ENCODE measurements at regions not wholly inside any gene's neighbourhood (a gene's known extent, or its start where the extent isn't known, plus 50 kb on each side); places are given as distances from the start of the nearest gene placed in this dataset.

DNA sequence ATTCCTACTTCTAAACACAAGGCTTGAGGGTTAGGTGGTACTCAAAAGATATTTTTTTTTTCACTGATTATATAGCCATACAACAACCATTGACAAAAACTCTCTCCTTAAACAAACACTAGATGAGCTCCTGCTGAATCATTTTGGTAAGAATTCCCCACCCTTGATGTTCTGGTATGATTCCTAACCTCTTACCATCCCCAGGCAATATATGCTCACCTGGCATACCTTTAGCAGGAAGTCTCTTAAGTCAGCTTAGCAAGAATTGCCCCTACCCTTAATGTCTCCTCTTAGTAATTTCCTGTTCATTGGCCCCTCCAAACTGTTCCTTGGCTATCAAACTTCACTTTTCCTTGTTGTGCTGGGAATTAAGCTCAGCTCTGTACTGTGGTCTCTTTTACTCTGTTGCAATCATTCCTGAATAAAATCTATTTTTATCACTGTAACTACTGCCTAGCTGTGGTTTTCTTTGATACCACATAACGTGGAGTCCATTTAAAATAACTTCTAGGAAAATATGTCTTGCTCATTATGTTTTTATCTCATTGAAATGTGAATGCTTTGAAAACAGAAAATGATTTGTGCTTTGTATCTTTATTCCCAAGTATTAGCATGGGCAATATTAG lies 712.6 kb downstream of the SLC16A7 start:
- no peaks in the 10 kb centered on the region for H3K27me3 Mint-ChIP-seq (ENCODE audit: low read depth)
- H3K4me1 Mint-ChIP-seq, result no peaks in the 10 kb centered on the region
- H3K27ac Mint-ChIP-seq, result no peak overlapping the region
- no peak overlapping the region for H3K4me3 Mint-ChIP-seq
- no peaks in the 10 kb centered on the region for H3K36me3 Mint-ChIP-seq
- TF ChIP-seq CTCF (IDR thresholded peaks at IDR 0.05; ENCODE audit: unreplicated experiment), result no peak
- DNase-seq (ENCODE audit: low spot score in 2 of 2, unreplicated experiment in 2 of 2), result no peak
- no peaks in the 10 kb centered on the region for H3K9me3 Mint-ChIP-seq

GRCh38 chr12:60311940-60312339 lies 716.1 kb downstream of the SLC16A7 start:
- Mint-ChIP-seq H3K27me3 (ENCODE audit: low read depth) (no peaks in the 10 kb centered on the region), H3K36me3 (no peaks in the 10 kb centered on the region), H3K9me3 (no peaks in the 10 kb centered on the region), H3K4me1 (no peaks in the 10 kb centered on the region), H3K4me3 (no peak overlapping the region), H3K27ac (no peak overlapping the region)
- no peak for DNase-seq (ENCODE audit: low spot score in 2 of 2, unreplicated experiment in 2 of 2)
- TF ChIP-seq CTCF (IDR thresholded peaks at IDR 0.05; ENCODE audit: unreplicated experiment), result no peak

GRCh38 chr12:60317361-60317760 lies 721.5 kb downstream of the SLC16A7 start:
- Mint-ChIP-seq H3K36me3 (no peaks in the 10 kb centered on the region), H3K27ac (no peak overlapping the region), H3K9me3 (no peaks in the 10 kb centered on the region), H3K27me3 (ENCODE audit: low read depth) (no peaks in the 10 kb centered on the region), H3K4me1 (no peaks in the 10 kb centered on the region), H3K4me3 (no peak overlapping the region)
- DNase-seq (ENCODE audit: low spot score in 2 of 2, unreplicated experiment in 2 of 2), result no peak
- TF ChIP-seq CTCF (IDR thresholded peaks at IDR 0.05; ENCODE audit: unreplicated experiment), result no peak

GRCh38 chr12:60324746-60325145 lies 728.9 kb downstream of the SLC16A7 start:
- no peaks in the 10 kb centered on the region for H3K4me1 Mint-ChIP-seq
- DNase-seq (ENCODE audit: low spot score in 2 of 2, unreplicated experiment in 2 of 2), result no peak
- no peak overlapping the region for H3K4me3 Mint-ChIP-seq

DNA sequence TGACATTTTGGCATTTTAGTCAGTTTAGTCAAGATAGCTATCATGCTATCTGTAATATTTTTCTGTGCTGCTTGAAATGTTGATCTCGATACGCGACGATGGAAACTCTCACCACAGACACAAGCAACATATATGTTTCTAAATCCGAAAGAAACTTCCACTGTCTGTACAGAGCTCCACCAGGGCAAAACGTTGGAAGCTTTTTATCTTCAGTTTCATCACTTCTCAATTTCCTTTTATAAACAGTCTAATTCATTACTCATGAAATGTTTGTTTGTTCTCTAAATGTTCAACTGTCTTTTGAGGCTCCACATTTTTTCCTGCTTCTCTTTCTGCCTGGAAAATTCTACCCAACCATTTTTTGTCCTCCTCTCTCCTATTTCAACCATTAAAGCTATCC lies 737.6 kb downstream of the SLC16A7 start:
- Mint-ChIP-seq H3K36me3 (no peaks in the 10 kb centered on the region), H3K9me3 (peaks cover 10% of the 10 kb centered on the region), H3K27me3 (ENCODE audit: low read depth) (no peaks in the 10 kb centered on the region), H3K4me1 (peaks cover 4% of the 10 kb centered on the region), H3K27ac (no peak overlapping the region), H3K4me3 (no peak overlapping the region)
- no peak for DNase-seq (ENCODE audit: low spot score in 2 of 2, unreplicated experiment in 2 of 2)
- TF ChIP-seq CTCF (IDR thresholded peaks at IDR 0.05; ENCODE audit: unreplicated experiment), result no peak

More at GRCh38 chr12:60324746-60325145, 728.9 kb downstream of the SLC16A7 start:
- Mint-ChIP-seq H3K36me3 (no peaks in the 10 kb centered on the region), H3K27me3 (ENCODE audit: low read depth) (no peaks in the 10 kb centered on the region), H3K9me3 (no peaks in the 10 kb centered on the region), H3K27ac (no peak overlapping the region)
- TF ChIP-seq CTCF (IDR thresholded peaks at IDR 0.05; ENCODE audit: unreplicated experiment), result no peak

GRCh38 chr12:60335745-60336144 lies 739.9 kb downstream of the SLC16A7 start:
- H3K36me3 Mint-ChIP-seq, result no peaks in the 10 kb centered on the region
- no peak overlapping the region for H3K4me3 Mint-ChIP-seq
- no peak for TF ChIP-seq CTCF (IDR thresholded peaks at IDR 0.05; ENCODE audit: unreplicated experiment)
- no peaks in the 10 kb centered on the region for H3K27me3 Mint-ChIP-seq (ENCODE audit: low read depth)
- H3K4me1 Mint-ChIP-seq, result peaks cover 4% of the 10 kb centered on the region
- DNase-seq (ENCODE audit: low spot score in 2 of 2, unreplicated experiment in 2 of 2), result no peak
- H3K27ac Mint-ChIP-seq, result no peak overlapping the region
- peaks cover 10% of the 10 kb centered on the region for H3K9me3 Mint-ChIP-seq
